DND-41 (cell line): ENCODE measurements at regions not wholly inside any gene's neighbourhood (a gene's known extent, or its start where the extent isn't known, plus 50 kb on each side); places are given as distances from the start of the nearest gene placed in this dataset.

Experiments used
- ATAC-seq: fragments of 200-7000 bp; cut with Tn5 transposase; 3 replicates; pipeline ENCODE4 v1.9.1; 2021; ENCODE audit warnings: low read depth; ENCODE audit not compliant: insufficient read depth
- DNase-seq: peaks from one replicate; pipeline ENCODE4 v3.0.0-alpha.2; 2020
- H2AFZ ChIP-seq: 2 replicates; pipeline ENCODE4 v1.6.0; 2012; ENCODE audit warnings: low read depth, low read length
- H3K27ac ChIP-seq: 2 replicates; pipeline ENCODE4 v1.5.1; 2012; ENCODE audit warnings: low read length, inconsistent platforms
- H3K27me3 ChIP-seq: fragments of 200-600 bp; sonication (generic); 2 replicates; pipeline ENCODE4 v1.6.0; 2012; ENCODE audit warnings: low read length, mild to moderate bottlenecking, inconsistent platforms; ENCODE audit not compliant: insufficient read depth, poor library complexity
- H3K36me3 ChIP-seq: 2 replicates; pipeline ENCODE4 v1.5.1; 2012; ENCODE audit warnings: low read length, inconsistent platforms; ENCODE audit not compliant: insufficient read depth
- H3K4me1 ChIP-seq: 2 replicates; pipeline ENCODE4 v1.5.1; 2012; ENCODE audit warnings: mild to moderate bottlenecking, low read length; ENCODE audit not compliant: insufficient read depth
- H3K4me2 ChIP-seq: 2 replicates; pipeline ENCODE4 v1.6.0; 2012; ENCODE audit warnings: mild to moderate bottlenecking, moderate library complexity, low read length, inconsistent platforms; ENCODE audit not compliant: insufficient read depth
- H3K4me3 ChIP-seq, 2 experiments: fragments of 200-600 bp in 1 of 2; shearing (Covaris generic) in 1 of 2; 2 replicates each; pipeline ENCODE4 v1.5.1; 2012 to 2016; ENCODE audit warnings: inconsistent platforms in 2 of 2, low read length in 2 of 2, mild to moderate bottlenecking in 2 of 2, low read depth in 1 of 2, moderate library complexity in 1 of 2
- H3K79me2 ChIP-seq: 2 replicates; pipeline ENCODE4 v1.6.0; 2012; ENCODE audit warnings: low read length, inconsistent platforms; ENCODE audit not compliant: insufficient read depth
- H3K9ac ChIP-seq: 2 replicates; pipeline ENCODE4 v1.6.0; 2012; ENCODE audit warnings: low read depth, mild to moderate bottlenecking, inconsistent platforms, low read length, moderate library complexity
- H3K9me3 ChIP-seq: 2 replicates; pipeline ENCODE4 v1.5.1; 2012; ENCODE audit warnings: low read length, moderate library complexity, mild to moderate bottlenecking, inconsistent platforms; ENCODE audit not compliant: insufficient read depth, severe bottlenecking
- H4K20me1 ChIP-seq: 2 replicates; pipeline ENCODE4 v1.6.0; 2012; ENCODE audit warnings: low read length; ENCODE audit not compliant: insufficient read depth
- EZH2 ChIP-seq: IDR thresholded peaks from 3 replicates; pipeline ENCODE4 v1.6.1; 2012; ENCODE audit warnings: borderline replicate concordance, low read depth, mild to moderate bottlenecking, moderate library complexity, low read length, inconsistent platforms; ENCODE audit not compliant: severe bottlenecking
- TF ChIP-seq, protein P1 (sequence below): IDR thresholded peaks from 2 replicates; pipeline ENCODE4 v1.5.1; 2012; ENCODE audit warnings: borderline replicate concordance, low read length, moderate library complexity, mild to moderate bottlenecking; ENCODE audit not compliant: poor library complexity, severe bottlenecking; ENCODE audit errors: extremely low read depth

DNA sequence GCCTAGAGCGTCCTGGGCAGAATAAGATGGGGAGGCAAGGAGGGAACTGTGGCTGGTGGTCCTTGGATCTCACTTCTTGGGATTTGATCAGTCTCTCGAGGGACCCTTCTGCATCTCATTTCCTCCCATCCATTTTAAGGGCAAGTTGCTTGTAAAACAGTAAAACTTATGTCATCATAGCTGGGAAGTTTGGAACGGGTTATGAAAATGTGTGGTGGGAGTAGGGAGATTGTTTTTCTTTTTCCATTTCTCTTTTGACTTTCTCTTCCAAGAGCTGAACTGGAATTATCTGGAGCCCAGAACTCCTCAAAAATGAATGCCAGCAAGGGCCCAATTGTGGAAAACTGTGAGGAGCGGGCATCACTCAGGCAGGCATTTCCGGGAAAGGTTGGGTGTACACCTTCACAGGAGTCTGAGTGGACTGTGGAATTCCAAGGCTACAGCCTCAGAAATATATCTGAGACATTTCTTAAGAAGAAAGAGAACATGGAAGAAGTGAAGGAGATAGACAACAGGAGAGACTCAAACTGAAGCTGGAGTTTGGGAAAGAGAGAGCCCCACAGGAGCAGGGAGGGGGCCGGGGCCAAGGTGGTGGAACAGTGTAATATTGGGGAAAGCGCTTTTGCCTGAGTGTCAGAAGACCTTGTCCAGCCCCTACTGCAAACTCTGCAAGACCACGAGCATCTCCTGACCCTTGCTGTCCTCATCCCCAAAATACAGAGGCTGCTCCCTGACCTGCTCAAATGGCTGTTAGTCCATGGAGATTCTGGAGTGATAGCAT, 185.1 kb downstream of the FOXD2 start:
- H3K9ac ChIP-seq: no peak overlapping the region
- H2AFZ ChIP-seq: no peak overlapping the region
- H3K27me3 ChIP-seq: no peaks in the 10 kb centered on the region
- no peak overlapping the region for H3K4me3 ChIP-seq
- no peaks in the 10 kb centered on the region for H4K20me1 ChIP-seq
- H3K36me3 ChIP-seq: no peaks in the 10 kb centered on the region
- no peaks in the 10 kb centered on the region for H3K9me3 ChIP-seq
- H3K4me1 ChIP-seq: no peaks in the 10 kb centered on the region
- ATAC-seq: no peak
- DNase-seq: no peak
- H3K27ac ChIP-seq: no peak overlapping the region
- no peak overlapping the region for H3K4me2 ChIP-seq
- H3K79me2 ChIP-seq: no peaks in the 10 kb centered on the region
- TF ChIP-seq EZH2: no peak
- TF ChIP-seq, protein P1, sequence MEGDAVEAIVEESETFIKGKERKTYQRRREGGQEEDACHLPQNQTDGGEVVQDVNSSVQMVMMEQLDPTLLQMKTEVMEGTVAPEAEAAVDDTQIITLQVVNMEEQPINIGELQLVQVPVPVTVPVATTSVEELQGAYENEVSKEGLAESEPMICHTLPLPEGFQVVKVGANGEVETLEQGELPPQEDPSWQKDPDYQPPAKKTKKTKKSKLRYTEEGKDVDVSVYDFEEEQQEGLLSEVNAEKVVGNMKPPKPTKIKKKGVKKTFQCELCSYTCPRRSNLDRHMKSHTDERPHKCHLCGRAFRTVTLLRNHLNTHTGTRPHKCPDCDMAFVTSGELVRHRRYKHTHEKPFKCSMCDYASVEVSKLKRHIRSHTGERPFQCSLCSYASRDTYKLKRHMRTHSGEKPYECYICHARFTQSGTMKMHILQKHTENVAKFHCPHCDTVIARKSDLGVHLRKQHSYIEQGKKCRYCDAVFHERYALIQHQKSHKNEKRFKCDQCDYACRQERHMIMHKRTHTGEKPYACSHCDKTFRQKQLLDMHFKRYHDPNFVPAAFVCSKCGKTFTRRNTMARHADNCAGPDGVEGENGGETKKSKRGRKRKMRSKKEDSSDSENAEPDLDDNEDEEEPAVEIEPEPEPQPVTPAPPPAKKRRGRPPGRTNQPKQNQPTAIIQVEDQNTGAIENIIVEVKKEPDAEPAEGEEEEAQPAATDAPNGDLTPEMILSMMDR: no peak

DNA sequence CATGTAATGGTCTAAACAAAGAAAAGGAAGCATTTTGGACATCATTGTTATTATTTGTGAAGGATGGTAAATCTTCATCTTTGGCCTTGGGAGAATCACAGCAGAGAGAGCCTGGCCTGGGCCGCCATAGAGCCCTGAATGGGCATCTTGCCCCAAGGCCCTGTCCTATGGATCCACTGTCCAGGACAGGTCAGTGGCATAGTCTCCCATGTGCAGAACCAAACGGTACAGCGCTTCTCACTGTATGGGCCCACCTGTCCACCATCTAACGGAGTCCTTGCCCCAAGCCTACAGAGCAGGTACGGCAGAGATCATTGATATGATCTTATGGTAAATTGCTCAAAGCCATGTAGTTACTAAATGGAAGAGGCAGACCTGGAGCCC, 185.7 kb downstream of the FOXD2 start:
- ATAC-seq (no peak), DNase-seq (no peak)
- Histone ChIP-seq H3K9ac (no peak overlapping the region), H3K27me3 (no peaks in the 10 kb centered on the region), H3K4me3 (no peak overlapping the region), H4K20me1 (no peaks in the 10 kb centered on the region), H3K36me3 (no peaks in the 10 kb centered on the region), H3K4me2 (no peak overlapping the region), H3K27ac (no peak overlapping the region), H3K79me2 (no peaks in the 10 kb centered on the region), H3K4me1 (no peaks in the 10 kb centered on the region), H3K9me3 (no peaks in the 10 kb centered on the region), H2AFZ (no peak overlapping the region)
- TF ChIP-seq, protein P1: no peak
- TF ChIP-seq EZH2: no peak

DNA sequence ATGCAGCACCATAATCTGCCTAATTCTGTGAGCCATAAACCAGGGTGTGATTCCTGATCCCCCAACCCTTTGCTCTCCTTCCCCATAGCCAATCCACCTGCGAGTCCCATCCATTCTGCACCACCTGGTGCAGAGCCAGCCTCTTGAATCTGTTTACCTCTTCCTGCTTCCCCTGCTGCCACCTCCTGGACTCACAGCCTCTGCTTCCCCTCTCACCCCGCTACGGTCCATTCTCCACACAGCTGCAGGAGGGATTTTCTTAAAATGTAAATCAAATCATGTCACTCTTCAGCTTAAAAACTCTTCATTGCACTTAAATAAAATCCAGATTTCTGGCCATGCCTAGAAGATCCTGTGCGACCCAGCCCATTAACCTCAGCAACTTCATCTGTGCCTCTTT, 186.7 kb downstream of the FOXD2 start:
- no peak for DNase-seq
- no peaks in the 10 kb centered on the region for H3K4me1 ChIP-seq

More for the DNA sequence above, 186.7 kb downstream of the FOXD2 start:
- Histone ChIP-seq H3K36me3 (no peaks in the 10 kb centered on the region), H3K4me3 (no peak overlapping the region), H2AFZ (no peak overlapping the region), H3K27ac (no peak overlapping the region), H3K4me2 (no peak overlapping the region), H4K20me1 (no peaks in the 10 kb centered on the region), H3K79me2 (no peaks in the 10 kb centered on the region), H3K9me3 (no peaks in the 10 kb centered on the region), H3K27me3 (no peaks in the 10 kb centered on the region), H3K9ac (no peak overlapping the region)
- no peak for ATAC-seq
- TF ChIP-seq, protein P1: no peak
- TF ChIP-seq EZH2: no peak
